HG03378 (cell line): ENCODE measurements at regions not wholly inside any gene's neighbourhood (a gene's known extent, or its start where the extent isn't known, plus 50 kb on each side); places are given as distances from the start of the nearest gene placed in this dataset.
"Not testable (repeated sequence)": the region's sequence is repeated elsewhere in the genome, so short reads cannot be mapped to it uniquely, and the experiment has no call there.

ENCODE experiments used
- ATAC-seq: cut with Tn5 transposase; IDR thresholded peaks from one replicate; pipeline ENCODE4 v1.9.1; 2021; ENCODE audit warnings: mild to moderate bottlenecking, moderate library complexity; ENCODE audit not compliant: unreplicated experiment

- ATAC-seq: no peak
Observed at GRCh38 chr16:51298800-51299199, 147.7 kb upstream of the SALL1 start.

GRCh38 chr16:51290442-51291285 lies 139.6 kb upstream of the SALL1 start:
- ATAC-seq: no peak

GRCh38 chr16:51289336-51289735 lies 138.3 kb upstream of the SALL1 start:
- ATAC-seq: no peak

- ATAC-seq: no peak
Observed at GRCh38 chr16:51287121-51287755, 136.2 kb upstream of the SALL1 start.

GRCh38 chr16:51286272-51286671 lies 135.2 kb upstream of the SALL1 start:
- ATAC-seq: no peak

GRCh38 chr16:51276336-51276735 lies 125.3 kb upstream of the SALL1 start:
- ATAC-seq: no peak

- no peak for ATAC-seq
Observed at GRCh38 chr16:51272420-51272819, 121.3 kb upstream of the SALL1 start.

GRCh38 chr16:51271156-51271701 lies 120.2 kb upstream of the SALL1 start:
- ATAC-seq: no peak

GRCh38 chr16:51268237-51268636 lies 117.2 kb upstream of the SALL1 start:
- ATAC-seq: no peak

- no peak for ATAC-seq
Observed at GRCh38 chr16:51267681-51268080, 116.6 kb upstream of the SALL1 start.

- no peak for ATAC-seq
Observed at GRCh38 chr16:51262428-51262827, 111.4 kb upstream of the SALL1 start.

GRCh38 chr16:51261919-51262318 lies 110.8 kb upstream of the SALL1 start:
- no peak for ATAC-seq

GRCh38 chr16:51255349-51255972 lies 104.4 kb upstream of the SALL1 start:
- ATAC-seq: no peak

- not testable (repeated sequence) for ATAC-seq
Observed at GRCh38 chr16:51254390-51254789, 103.3 kb upstream of the SALL1 start.

GRCh38 chr16:51248217-51248616 lies 97.1 kb upstream of the SALL1 start:
- ATAC-seq: no peak

- no peak for ATAC-seq
Observed at GRCh38 chr16:51245658-51245995, 94.6 kb upstream of the SALL1 start.

- no peak for ATAC-seq
Observed at GRCh38 chr16:51244887-51245657, 94.0 kb upstream of the SALL1 start.

- ATAC-seq: no peak
Observed at GRCh38 chr16:51243936-51244436, 92.9 kb upstream of the SALL1 start.

- ATAC-seq: no peak
Observed at GRCh38 chr16:51242296-51242994, 91.4 kb upstream of the SALL1 start.

- no peak for ATAC-seq
Observed at GRCh38 chr16:51239196-51239595, 88.1 kb upstream of the SALL1 start.
